Left lung (tissue), 4 donors: ENCODE measurements at regions not wholly inside any gene's neighbourhood (a gene's known extent, or its start where the extent isn't known, plus 50 kb on each side); places are given as distances from the start of the nearest gene placed in this dataset.

ENCODE experiments used
- ATAC-seq: fragments of 200-7000 bp; cut with Tn5 transposase; one replicate; pipeline ENCODE4 v1.9.1; 2020; ENCODE audit warnings: moderate library complexity
- DNase-seq, 4 donors: peaks; one replicate each; pipeline ENCODE4 v3.0.0-alpha.2; 2013 to 2020
- H3K27ac ChIP-seq, 2 donors: fragments of 200-600 bp; sonication (generic) in 1 of 2; one replicate each; pipeline versions ENCODE4 v1.5.0 to v1.8.0; 2020 to 2021
- H3K27me3 ChIP-seq, 2 donors: fragments of 200-600 bp; sonication (generic) in 1 of 2; one replicate each; pipeline versions ENCODE4 v1.5.0 to v1.8.0; 2020 to 2021
- H3K36me3 ChIP-seq, 2 donors: fragments of 200-600 bp; sonication (generic) in 1 of 2; one replicate each; pipeline versions ENCODE4 v1.5.0 to v1.8.0; 2020 to 2021
- H3K4me1 ChIP-seq, 2 donors: fragments of 200-600 bp; one replicate each; pipeline ENCODE4 v1.8.0; 2021
- H3K4me3 ChIP-seq, 2 donors: fragments of 200-600 bp; sonication (generic) in 1 of 2; one replicate each; pipeline versions ENCODE4 v1.5.0 to v1.8.0; 2020 to 2021; ENCODE audit warnings: mild to moderate bottlenecking in 1 of 2
- H3K9me3 ChIP-seq, 2 donors: fragments of 200-600 bp; sonication (generic) in 1 of 2; one replicate each; pipeline versions ENCODE4 v1.5.0 to v1.8.0; 2020 to 2021
- intact Hi-C, 2 donors: fragments of 100-400 bp; cut with DNase I; formaldehyde crosslinking; loops; one replicate each; pipeline versions ENCODE4 v1.11.2 to v1.14.2; 2022
- TF ChIP-seq, protein P1 (sequence below), 2 donors: fragments of 200-600 bp; sonication (generic) in 1 of 2; IDR thresholded peaks; one replicate each; pipeline versions ENCODE4 v1.5.0 to v1.8.0; 2021; ENCODE audit warnings: antibody characterized with exemption in 2 of 2
- donor health status: DM: no; HTN: yes; CAD: no.
- donor health status: DM: no; HTN: no; CAD: no.

DNA sequence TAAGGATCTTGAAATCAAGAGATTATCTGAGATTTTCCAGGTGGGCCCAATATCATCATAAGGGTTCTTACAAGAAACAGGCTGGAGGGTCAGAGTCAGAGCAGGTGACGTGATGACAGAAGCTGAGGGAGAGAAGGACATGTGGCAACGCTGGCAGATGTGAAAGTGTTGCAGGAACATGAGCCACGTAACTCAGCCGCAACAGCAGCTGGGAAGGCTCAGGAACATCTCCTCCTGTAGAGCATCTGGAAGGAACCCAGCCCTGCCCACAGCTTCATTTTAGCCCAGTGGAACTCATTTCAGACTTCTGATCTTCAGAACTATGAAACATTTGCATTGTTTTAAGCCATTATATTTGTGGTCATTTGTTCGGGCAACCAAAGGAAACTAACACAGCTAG lies 156.3 kb upstream of the VEGFC start:
- Histone ChIP-seq H3K4me1 (no peaks in the 10 kb centered on the region), H3K9me3 (no peaks in the 10 kb centered on the region), H3K36me3 (no peaks in the 10 kb centered on the region), H3K4me3 (no peak overlapping the region), H3K27ac (no peak overlapping the region), H3K27me3 (no peaks in the 10 kb centered on the region)
- DNase-seq (peak in 3 of 4 donors; percentile 61 to 86 (median 72)), ATAC-seq (peak; percentile 41)
- TF ChIP-seq, protein P1, sequence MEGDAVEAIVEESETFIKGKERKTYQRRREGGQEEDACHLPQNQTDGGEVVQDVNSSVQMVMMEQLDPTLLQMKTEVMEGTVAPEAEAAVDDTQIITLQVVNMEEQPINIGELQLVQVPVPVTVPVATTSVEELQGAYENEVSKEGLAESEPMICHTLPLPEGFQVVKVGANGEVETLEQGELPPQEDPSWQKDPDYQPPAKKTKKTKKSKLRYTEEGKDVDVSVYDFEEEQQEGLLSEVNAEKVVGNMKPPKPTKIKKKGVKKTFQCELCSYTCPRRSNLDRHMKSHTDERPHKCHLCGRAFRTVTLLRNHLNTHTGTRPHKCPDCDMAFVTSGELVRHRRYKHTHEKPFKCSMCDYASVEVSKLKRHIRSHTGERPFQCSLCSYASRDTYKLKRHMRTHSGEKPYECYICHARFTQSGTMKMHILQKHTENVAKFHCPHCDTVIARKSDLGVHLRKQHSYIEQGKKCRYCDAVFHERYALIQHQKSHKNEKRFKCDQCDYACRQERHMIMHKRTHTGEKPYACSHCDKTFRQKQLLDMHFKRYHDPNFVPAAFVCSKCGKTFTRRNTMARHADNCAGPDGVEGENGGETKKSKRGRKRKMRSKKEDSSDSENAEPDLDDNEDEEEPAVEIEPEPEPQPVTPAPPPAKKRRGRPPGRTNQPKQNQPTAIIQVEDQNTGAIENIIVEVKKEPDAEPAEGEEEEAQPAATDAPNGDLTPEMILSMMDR (IDR thresholded peaks at IDR 0.05), result no peak
- intact Hi-C loops, result no loop called here

DNA sequence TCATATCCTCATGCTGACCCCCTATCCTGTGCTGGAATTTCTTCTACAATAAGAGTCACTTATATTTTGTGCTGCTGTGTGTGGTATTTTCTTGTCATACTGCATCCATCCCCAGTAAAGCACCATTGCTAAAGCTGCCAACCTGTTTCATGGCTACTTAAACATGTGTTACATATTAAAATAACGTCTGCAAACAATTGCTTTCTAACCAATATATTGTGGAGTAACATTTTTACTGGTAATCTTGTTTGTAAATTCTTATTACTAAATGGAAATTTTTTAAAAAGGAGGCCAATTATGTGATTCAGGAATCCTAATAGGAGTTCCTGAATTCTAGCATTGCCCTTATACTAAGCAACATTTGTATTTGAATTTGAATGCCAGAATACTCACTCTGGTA lies 160.3 kb upstream of the VEGFC start:
- no peaks in the 10 kb centered on the region for H3K36me3 ChIP-seq
- H3K9me3 ChIP-seq, result peaks cover 0 to 14% of the 10 kb centered on the region in 2 donors
- H3K27me3 ChIP-seq, result no peaks in the 10 kb centered on the region
- H3K4me3 ChIP-seq, result no peak overlapping the region
- H3K4me1 ChIP-seq, result no peaks in the 10 kb centered on the region
- DNase-seq (no peak), ATAC-seq (no peak)
- TF ChIP-seq, protein P1 (IDR thresholded peaks at IDR 0.05), result no peak
- no peak overlapping the region for H3K27ac ChIP-seq
- intact Hi-C loops, result no loop called here

DNA sequence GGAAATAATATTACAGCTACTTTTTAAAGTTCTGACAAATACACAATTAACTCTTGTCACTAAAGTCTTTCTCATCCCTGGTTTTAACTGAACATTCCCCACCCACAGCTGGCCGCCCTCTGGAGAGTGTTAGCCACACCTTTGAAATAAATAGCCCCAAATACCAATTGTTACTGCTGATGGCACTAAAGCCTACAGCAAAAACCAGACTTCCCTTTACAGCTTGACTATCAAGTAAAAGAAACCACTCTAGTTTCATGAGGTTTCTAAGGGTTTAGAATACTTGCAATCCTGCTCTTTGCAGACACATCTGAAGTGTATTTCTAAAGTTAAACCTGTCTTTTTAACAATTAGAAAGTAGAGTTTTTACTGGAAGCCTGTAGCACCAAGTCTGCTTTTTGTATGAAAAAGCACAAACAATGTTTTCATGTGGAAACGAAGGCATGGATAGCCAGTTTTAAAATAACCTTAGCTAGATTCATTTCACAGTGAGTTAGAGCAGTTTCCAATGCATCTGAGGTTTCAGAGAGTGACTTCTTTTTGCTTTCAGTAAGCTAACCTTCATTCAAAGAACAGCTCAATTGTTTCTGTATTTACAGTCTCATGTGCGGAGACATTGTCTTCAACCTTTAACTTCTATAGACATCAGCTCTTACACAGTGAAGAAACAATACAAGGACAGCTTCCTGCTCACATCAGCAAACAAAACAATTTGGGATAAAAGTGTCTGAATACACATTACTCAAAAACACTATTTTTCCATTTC lies 164.8 kb upstream of the VEGFC start:
- Histone ChIP-seq H3K27me3 (no peaks in the 10 kb centered on the region), H3K4me3 (no peak overlapping the region), H3K27ac (no peak overlapping the region), H3K9me3 (peaks cover 0 to 14% of the 10 kb centered on the region in 2 donors), H3K4me1 (no peaks in the 10 kb centered on the region), H3K36me3 (no peaks in the 10 kb centered on the region)
- no peak for DNase-seq
- intact Hi-C loops, result no loop called here
- TF ChIP-seq, protein P1 (IDR thresholded peaks at IDR 0.05), result no peak
- no peak for ATAC-seq

DNA sequence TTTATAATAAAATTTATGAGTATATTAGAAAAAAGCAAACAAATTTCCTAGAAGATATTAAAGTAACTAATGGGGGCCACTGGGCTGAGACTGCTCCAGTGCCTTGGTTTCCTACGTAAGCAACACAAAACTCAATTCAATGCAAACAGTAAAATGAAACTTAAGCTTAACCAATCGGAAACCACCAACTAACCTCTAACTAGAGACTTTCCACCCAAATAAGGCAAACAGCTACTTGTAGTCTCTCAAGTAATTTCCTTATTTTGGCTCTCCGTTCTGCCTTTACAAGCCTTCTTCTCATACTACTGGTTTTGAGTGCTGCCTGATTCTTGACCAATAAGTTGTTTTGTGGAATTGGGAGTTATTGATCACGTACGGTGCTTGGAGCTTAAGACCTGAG lies 167.3 kb upstream of the VEGFC start:
- ATAC-seq, result no peak
- Histone ChIP-seq H3K27me3 (no peaks in the 10 kb centered on the region), H3K4me3 (no peak overlapping the region), H3K27ac (no peak overlapping the region), H3K9me3 (peaks cover 0 to 9% of the 10 kb centered on the region in 2 donors), H3K4me1 (no peaks in the 10 kb centered on the region), H3K36me3 (no peaks in the 10 kb centered on the region)
- intact Hi-C loops, result no loop called here
- TF ChIP-seq, protein P1 (IDR thresholded peaks at IDR 0.05), result no peak
- no peak for DNase-seq

DNA sequence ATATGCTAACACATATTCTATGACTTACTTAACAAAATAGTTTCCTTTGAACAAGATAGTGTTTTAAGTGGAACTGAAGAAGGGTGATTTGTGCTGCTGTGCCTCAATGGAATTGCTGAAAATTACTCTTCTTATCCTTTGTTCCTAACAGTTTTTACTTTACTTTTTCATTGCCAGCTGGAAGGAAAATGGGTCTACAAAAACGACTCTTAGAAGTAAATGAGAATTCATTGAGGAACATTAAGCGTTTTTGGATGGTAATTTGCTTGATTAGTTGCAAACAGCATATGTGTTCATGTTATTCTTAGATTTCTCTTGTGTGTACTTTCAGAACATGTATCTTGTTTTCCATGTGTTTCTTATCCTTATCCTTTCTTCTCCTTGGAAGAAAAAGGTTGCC lies 170.4 kb upstream of the VEGFC start:
- H3K4me3 ChIP-seq, result no peak overlapping the region
- no peaks in the 10 kb centered on the region for H3K4me1 ChIP-seq
- H3K9me3 ChIP-seq, result no peaks in the 10 kb centered on the region
- TF ChIP-seq, protein P1 (IDR thresholded peaks at IDR 0.05), result no peak
- intact Hi-C loops, result no loop called here
- H3K36me3 ChIP-seq, result no peaks in the 10 kb centered on the region
- H3K27ac ChIP-seq, result no peak overlapping the region
- ATAC-seq (no peak), DNase-seq (peak in 2 of 4 donors; percentile 25 to 36)
- H3K27me3 ChIP-seq, result no peaks in the 10 kb centered on the region
